B cell (primary cell): ENCODE measurements at regions not wholly inside any gene's neighbourhood (a gene's known extent, or its start where the extent isn't known, plus 50 kb on each side); places are given as distances from the start of the nearest gene placed in this dataset.

Source experiments
- ATAC-seq: fragments of 200-7000 bp; cut with Tn5 transposase; one replicate; pipeline ENCODE4 v1.10.0; 2021; ENCODE audit warnings: low read depth, mild to moderate bottlenecking, moderate number of reproducible peaks, moderate library complexity
- CTCF ChIA-PET: fragments of 350-600 bp; sonication (Branson Sonifier 250); formaldehyde crosslinking; loops from one replicate; lab custom pipeline; 2021; ENCODE audit warnings: antibody characterized with exemption, inconsistent platforms; lab: Charles Lee
- POLR2A ChIA-PET: fragments of 350-600 bp; sonication (Branson Sonifier 250); formaldehyde crosslinking; loops from one replicate; lab custom pipeline; 2021; ENCODE audit warnings: antibody characterized with exemption; lab: Charles Lee
- DNase-seq: peaks from one replicate; pipeline ENCODE4 v3.0.0; 2013
- H2AFZ ChIP-seq: 2 replicates; pipeline ENCODE4 v1.6.1; 2012; ENCODE audit warnings: mild to moderate bottlenecking, low read depth, low read length; ENCODE audit not compliant: insufficient read depth, poor library complexity, severe bottlenecking
- H3K27ac ChIP-seq, 2 donors: 1 replicate in 1 of 2; 2 replicates in 1 of 2; pipeline ENCODE4 v1.5.1; 2012 to 2013; ENCODE audit warnings: low read length in 2 of 2, mild to moderate bottlenecking in 2 of 2, moderate library complexity in 1 of 2
- H3K27me3 ChIP-seq, 4 experiments: fragments of 200-600 bp in 1 of 4; sonication (generic) in 1 of 4; replicated peaks in 1 of 4; 1 replicate in 2 of 4; 2 replicates in 2 of 4; pipeline versions ENCODE4 v1.6.1 to v1.7.0; 2013 to 2016; ENCODE audit warnings: low read length in 3 of 4, mild to moderate bottlenecking in 2 of 4, mixed read lengths in 1 of 4, moderate library complexity in 1 of 4; ENCODE audit not compliant: insufficient read depth in 4 of 4, control insufficient read depth in 3 of 4; ENCODE audit errors: control extremely low read depth in 1 of 4
- H3K36me3 ChIP-seq, 2 experiments: replicated peaks in 1 of 2; 1 replicate in 1 of 2; 2 replicates in 1 of 2; pipeline versions ENCODE4 v1.6.1 to v1.7.1; 2013; ENCODE audit warnings: low read length in 1 of 2; ENCODE audit not compliant: insufficient read depth in 2 of 2, control insufficient read depth in 1 of 2; ENCODE audit errors: control extremely low read depth in 1 of 2, extremely low read depth in 1 of 2
- H3K4me1 ChIP-seq, 2 donors: fragments of 200-600 bp in 1 of 2; sonication (generic) in 1 of 2; 1 replicate in 1 of 2; 2 replicates in 1 of 2; pipeline versions ENCODE4 v1.5.1 to v1.6.1; 2013 to 2017; ENCODE audit warnings: low read length in 2 of 2; ENCODE audit not compliant: control insufficient read depth in 2 of 2, insufficient read depth in 2 of 2
- H3K4me2 ChIP-seq: replicated peaks from 2 replicates; pipeline ENCODE3; 2012; ENCODE audit warnings: mild to moderate bottlenecking, low read depth, low read length; ENCODE audit not compliant: poor library complexity, severe bottlenecking
- H3K4me3 ChIP-seq, 5 experiments: fragments of 200-600 bp in 1 of 5; sonication (generic) in 1 of 5; 1 replicate in 3 of 5; 2 replicates in 2 of 5; pipeline versions ENCODE4 v1.5.1 to v1.7.0; 2011 to 2016; ENCODE audit warnings: low read length in 4 of 5, mild to moderate bottlenecking in 4 of 5, low read depth in 2 of 5, control low read depth in 1 of 5, moderate library complexity in 1 of 5; ENCODE audit not compliant: insufficient read depth in 1 of 5; ENCODE audit errors: control extremely low read depth in 1 of 5, extremely low read depth in 1 of 5
- H3K79me2 ChIP-seq: fragments of 200-600 bp; sonication (generic); one replicate; pipeline ENCODE4 v1.6.0; 2016; ENCODE audit warnings: low read length; ENCODE audit not compliant: control insufficient read depth, insufficient read depth
- H3K9ac ChIP-seq: fragments of 200-600 bp; sonication (generic); 2 replicates; pipeline ENCODE4 v1.6.1; 2017; ENCODE audit warnings: mild to moderate bottlenecking, low read length, moderate library complexity
- H3K9me3 ChIP-seq, 3 donors: one replicate each; pipeline versions ENCODE4 v1.6.1 to v1.7.1; 2013; ENCODE audit warnings: low read length in 2 of 3; ENCODE audit not compliant: control insufficient read depth in 2 of 3, insufficient read depth in 1 of 3; ENCODE audit errors: control extremely low read depth in 1 of 3
- H4K20me1 ChIP-seq: 2 replicates; pipeline ENCODE4 v1.6.0; 2012; ENCODE audit warnings: mild to moderate bottlenecking, low read length; ENCODE audit not compliant: insufficient read depth, control insufficient read depth, poor library complexity, severe bottlenecking
- H3K27ac Mint-ChIP-seq: one replicate; pipeline ENCODE4 v1.8.0; 2021; ENCODE audit warnings: mixed read lengths
- H3K27me3 Mint-ChIP-seq: one replicate; pipeline ENCODE4 v1.8.0; 2021; ENCODE audit warnings: mixed read lengths
- H3K4me1 Mint-ChIP-seq: one replicate; pipeline ENCODE4 v1.8.0; 2021; ENCODE audit warnings: mixed read lengths
- H3K4me3 Mint-ChIP-seq: one replicate; pipeline ENCODE4 v1.8.0; 2021; ENCODE audit warnings: mixed read lengths
- H3K9me3 Mint-ChIP-seq: one replicate; pipeline ENCODE4 v1.8.0; 2022; ENCODE audit warnings: mixed read lengths; ENCODE audit not compliant: insufficient read depth
- CTCF ChIP-seq: fragments of 200-600 bp; IDR thresholded peaks from one replicate; pipeline ENCODE4 v1.8.0; 2022; ENCODE audit warnings: antibody characterized with exemption, mild to moderate bottlenecking
- EZH2 ChIP-seq: IDR thresholded peaks from 2 replicates; pipeline ENCODE4 v1.6.1; 2012; ENCODE audit warnings: borderline replicate concordance, low read depth, mild to moderate bottlenecking, moderate library complexity, low read length; ENCODE audit not compliant: insufficient read depth, poor library complexity, severe bottlenecking
- WGBS: methylation state at CpG from one replicate; pipeline ENCODE4 v1.1.5; 2013; ENCODE audit warnings: missing lambda C conversion rate; ENCODE audit not compliant: insufficient coverage; 5-methylcytosine and 5-hydroxymethylcytosine counted together
- intact Hi-C: fragments of 100-400 bp; cut with micrococcal nuclease; formaldehyde crosslinking; loops from one replicate; pipeline ENCODE4 v1.10.0; 2022

DNA sequence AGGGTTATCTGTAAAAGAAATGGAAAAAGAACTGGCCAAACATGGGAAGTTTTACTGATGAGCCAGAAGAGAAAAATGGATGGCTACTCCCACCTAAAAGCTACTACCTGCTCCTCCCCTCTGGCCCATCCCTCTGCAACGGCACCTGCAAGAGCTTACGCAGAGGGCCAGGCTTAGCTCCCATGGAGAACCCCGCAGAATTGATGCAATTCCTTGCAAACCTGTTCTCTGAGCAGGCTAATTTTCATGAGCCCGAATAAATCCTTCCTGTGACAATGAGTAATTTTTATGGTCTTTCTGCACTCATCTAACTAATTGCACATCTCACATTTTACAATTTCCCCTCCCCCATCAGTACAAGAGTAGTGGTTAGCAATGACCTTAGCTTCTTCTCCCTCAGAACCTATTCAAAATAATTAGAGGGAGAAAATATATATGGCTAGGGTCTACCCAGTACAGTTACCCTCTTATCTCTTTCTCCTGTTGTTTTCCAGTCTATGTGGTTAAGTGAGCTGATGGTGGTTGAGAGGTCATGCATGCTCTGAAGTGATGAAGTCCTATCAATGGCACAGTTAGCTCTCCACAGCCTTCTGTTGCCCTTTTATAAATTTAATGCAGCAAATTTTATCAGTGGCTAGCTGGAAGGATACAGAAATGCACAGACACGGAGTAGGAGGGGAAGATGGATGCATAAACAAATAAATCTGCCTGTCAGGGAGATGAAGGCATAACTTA lies 67.7 kb upstream of the NTF3 start:
- no peak overlapping the region for H3K9ac ChIP-seq
- no peaks in the 10 kb centered on the region for H3K36me3 ChIP-seq
- no peaks in the 10 kb centered on the region for H4K20me1 ChIP-seq
- intact Hi-C loops, result no loop called here
- Mint-ChIP-seq H3K27ac (no peak overlapping the region), H3K27me3 (peaks cover 16% of the 10 kb centered on the region), H3K4me1 (no peaks in the 10 kb centered on the region), H3K9me3 (no peaks in the 10 kb centered on the region), H3K4me3 (no peak overlapping the region)
- no peak overlapping the region for H2AFZ ChIP-seq
- WGBS, result 95% methylated on average over 3 of the region's 5 CpGs
- H3K27me3 ChIP-seq, result peaks cover 0 to 4% (median 0%) of the 10 kb centered on the region in 4 experiments
- H3K4me3 ChIP-seq, result no peak overlapping the region
- H3K27ac ChIP-seq, result no peak overlapping the region
- H3K9me3 ChIP-seq, result peaks cover 0 to 2% (median 0%) of the 10 kb centered on the region in 3 donors
- no peaks in the 10 kb centered on the region for H3K79me2 ChIP-seq
- no peak for TF ChIP-seq EZH2
- TF ChIP-seq CTCF, result no peak
- no peak overlapping the region for H3K4me2 ChIP-seq
- CTCF ChIA-PET, result no interaction called here
- H3K4me1 ChIP-seq, result no peaks in the 10 kb centered on the region
- ATAC-seq (no peak), DNase-seq (no peak)
- POLR2A ChIA-PET, result no interaction called here

GRCh38 chr12:5369298-5369697 lies 62.6 kb upstream of the NTF3 start:
- Mint-ChIP-seq H3K4me1 (no peaks in the 10 kb centered on the region), H3K4me3 (no peak overlapping the region), H3K9me3 (no peaks in the 10 kb centered on the region), H3K27me3 (peaks cover 5% of the 10 kb centered on the region), H3K27ac (no peak overlapping the region)
- DNase-seq (no peak), ATAC-seq (no peak)
- H3K36me3 ChIP-seq, result no peaks in the 10 kb centered on the region
- no peaks in the 10 kb centered on the region for H3K79me2 ChIP-seq
- peaks cover 0 to 2% (median 0%) of the 10 kb centered on the region in 3 donors for H3K9me3 ChIP-seq
- H3K4me3 ChIP-seq, result no peak overlapping the region
- H3K27me3 ChIP-seq, result no peaks in the 10 kb centered on the region
- no peak overlapping the region for H3K4me2 ChIP-seq
- intact Hi-C loops, result no loop called here
- H3K4me1 ChIP-seq, result no peaks in the 10 kb centered on the region
- H4K20me1 ChIP-seq, result no peaks in the 10 kb centered on the region
- WGBS, result no CpG with 5 or more reads among the region's 6 CpGs
- no peak for TF ChIP-seq CTCF
- TF ChIP-seq EZH2, result no peak
- CTCF ChIA-PET, result no interaction called here
- no peak overlapping the region for H3K27ac ChIP-seq
- POLR2A ChIA-PET, result no interaction called here
- no peak overlapping the region for H3K9ac ChIP-seq
- H2AFZ ChIP-seq, result no peak overlapping the region
